Trophoblast cell (in vitro differentiated cells and primary cell): ENCODE measurements at regions not wholly inside any gene's neighbourhood (a gene's known extent, or its start where the extent isn't known, plus 50 kb on each side); places are given as distances from the start of the nearest gene placed in this dataset.

Experiments used
- DNase-seq, 2 donors: peaks; one replicate each; pipeline ENCODE4 v3.0.0-alpha.2; 2016
- H2AFZ ChIP-seq: 2 replicates; pipeline ENCODE4 v1.6.1; 2013; ENCODE audit warnings: low read length, moderate library complexity, mild to moderate bottlenecking; ENCODE audit not compliant: insufficient read depth, poor library complexity
- H2AK5ac ChIP-seq: 2 replicates; pipeline ENCODE4 v1.6.1; 2013; ENCODE audit warnings: mild to moderate bottlenecking, low read length
- H2BK120ac ChIP-seq: 2 replicates; pipeline ENCODE4 v1.6.1; 2013; ENCODE audit warnings: low read length, mild to moderate bottlenecking, moderate library complexity; ENCODE audit not compliant: insufficient read depth, poor library complexity
- H2BK12ac ChIP-seq: 2 replicates; pipeline ENCODE4 v1.6.1; 2013; ENCODE audit warnings: mild to moderate bottlenecking, low read length, moderate library complexity
- H2BK5ac ChIP-seq: 2 replicates; pipeline ENCODE4 v1.6.1; 2013; ENCODE audit warnings: low read length, low read depth, moderate library complexity, mild to moderate bottlenecking; ENCODE audit not compliant: poor library complexity
- H3K14ac ChIP-seq: 2 replicates; pipeline ENCODE4 v1.6.1; 2013; ENCODE audit warnings: mild to moderate bottlenecking, low read length
- H3K18ac ChIP-seq: 2 replicates; pipeline ENCODE4 v1.6.1; 2013; ENCODE audit warnings: mild to moderate bottlenecking, low read length
- H3K23ac ChIP-seq: 2 replicates; pipeline ENCODE4 v1.6.1; 2013; ENCODE audit warnings: low read length
- H3K27ac ChIP-seq: 2 replicates; pipeline ENCODE4 v1.5.1; 2013; ENCODE audit warnings: low read depth, mild to moderate bottlenecking, inconsistent platforms, low read length, moderate library complexity
- H3K27me3 ChIP-seq: 2 replicates; pipeline ENCODE4 v1.6.1; 2013; ENCODE audit warnings: inconsistent platforms, mild to moderate bottlenecking, low read length, moderate library complexity; ENCODE audit not compliant: insufficient read depth
- H3K36me3 ChIP-seq, 2 experiments: 1 replicate in 1 of 2; 2 replicates in 1 of 2; pipeline ENCODE4 v1.6.1; 2013; ENCODE audit warnings: low read length in 2 of 2, mild to moderate bottlenecking in 2 of 2, moderate library complexity in 1 of 2; ENCODE audit not compliant: insufficient read depth in 2 of 2, control insufficient read depth in 1 of 2
- H3K4ac ChIP-seq: 2 replicates; pipeline ENCODE4 v1.6.1; 2013; ENCODE audit warnings: low read depth, mild to moderate bottlenecking, low read length, moderate library complexity
- H3K4me1 ChIP-seq, 2 experiments: 1 replicate in 1 of 2; 2 replicates in 1 of 2; pipeline ENCODE4 v1.6.1; 2013; ENCODE audit warnings: low read length in 2 of 2, mild to moderate bottlenecking in 2 of 2, moderate library complexity in 1 of 2; ENCODE audit not compliant: insufficient read depth in 2 of 2, control insufficient read depth in 1 of 2
- H3K4me2 ChIP-seq: 2 replicates; pipeline ENCODE4 v1.6.1; 2013; ENCODE audit warnings: inconsistent platforms, mild to moderate bottlenecking, low read length, moderate library complexity
- H3K4me3 ChIP-seq: 2 replicates; pipeline ENCODE4 v1.5.1; 2013; ENCODE audit warnings: mild to moderate bottlenecking, low read depth, low read length, inconsistent platforms
- H3K79me1 ChIP-seq: one replicate; pipeline ENCODE4 v1.6.1; 2013; ENCODE audit warnings: low read length
- H3K79me2 ChIP-seq: 2 replicates; pipeline ENCODE4 v1.6.1; 2013; ENCODE audit warnings: low read length, mild to moderate bottlenecking; ENCODE audit not compliant: control insufficient read depth, insufficient read depth, poor library complexity
- H3K9ac ChIP-seq: 2 replicates; pipeline ENCODE4 v1.6.1; 2013; ENCODE audit warnings: mild to moderate bottlenecking, low read length
- H3K9me3 ChIP-seq: 2 replicates; pipeline ENCODE4 v1.6.1; 2013; ENCODE audit warnings: low read depth, mild to moderate bottlenecking, control low read depth, inconsistent platforms, low read length; ENCODE audit not compliant: insufficient read depth
- H4K12ac ChIP-seq: 2 replicates; pipeline ENCODE4 v1.6.1; 2013; ENCODE audit warnings: low read depth, mild to moderate bottlenecking, low read length, moderate library complexity
- H4K8ac ChIP-seq: 2 replicates; pipeline ENCODE4 v1.6.1; 2013; ENCODE audit warnings: low read depth, mild to moderate bottlenecking, low read length, moderate library complexity
- H4K91ac ChIP-seq: one replicate; pipeline ENCODE4 v1.6.1; 2013; ENCODE audit warnings: low read depth, mild to moderate bottlenecking, low read length, moderate library complexity
- WGBS: extraction: QIAGEN DNeasy Blood & Tissue Kit; methylation state at CpG from one replicate; pipeline ENCODE4 v1.1.7; 2013; ENCODE audit warnings: missing lambda C conversion rate; ENCODE audit not compliant: insufficient read length, insufficient coverage; ENCODE audit errors: extremely low coverage; 5-methylcytosine and 5-hydroxymethylcytosine counted together

DNA sequence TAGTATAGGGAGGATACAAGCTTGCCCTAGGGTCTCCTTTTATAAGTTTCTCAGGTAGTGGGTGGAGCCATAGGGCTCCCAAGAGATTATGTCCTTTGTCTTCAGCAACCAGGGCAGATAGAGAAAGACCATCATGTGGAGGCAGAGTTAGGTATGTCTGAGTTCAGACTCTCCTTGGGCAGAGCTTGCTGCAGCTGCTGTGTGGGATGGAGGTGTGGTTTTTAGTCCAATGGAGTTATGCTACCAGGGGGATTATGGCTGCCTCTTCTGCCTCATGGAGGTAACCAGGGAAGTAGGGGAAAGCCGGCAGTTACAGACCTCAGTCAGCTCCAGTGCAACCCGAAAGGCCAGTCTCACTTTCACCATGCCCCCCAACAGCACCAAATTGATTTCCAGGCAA, 220.5 kb downstream of the NECTIN3 start:
- H3K14ac ChIP-seq = no peak overlapping the region
- no peak overlapping the region for H3K4me3 ChIP-seq
- peaks cover 0 to 3% of the 10 kb centered on the region in 2 experiments for H3K4me1 ChIP-seq
- peaks cover 3% of the 10 kb centered on the region for H3K9me3 ChIP-seq
- H2AFZ ChIP-seq = no peak overlapping the region
- H3K79me2 ChIP-seq = no peaks in the 10 kb centered on the region
- no peak overlapping the region for H2BK5ac ChIP-seq
- H4K8ac ChIP-seq = no peak overlapping the region
- no peak overlapping the region for H3K18ac ChIP-seq
- H3K4me2 ChIP-seq = no peak overlapping the region
- H2AK5ac ChIP-seq = no peak overlapping the region
- DNase-seq = no peak
- H4K91ac ChIP-seq = no peak overlapping the region
- H3K27ac ChIP-seq = no peak overlapping the region
- no peak overlapping the region for H3K23ac ChIP-seq
- H2BK12ac ChIP-seq = no peak overlapping the region
- no CpG with 5 or more reads among the region's 2 CpGs for WGBS
- H3K9ac ChIP-seq = no peak overlapping the region
- H3K36me3 ChIP-seq = no peaks in the 10 kb centered on the region
- no peaks in the 10 kb centered on the region for H3K79me1 ChIP-seq
- H4K12ac ChIP-seq = no peak overlapping the region
- H3K4ac ChIP-seq = no peak overlapping the region
- no peaks in the 10 kb centered on the region for H3K27me3 ChIP-seq
- no peak overlapping the region for H2BK120ac ChIP-seq

GRCh38 chr3:111299192-111299615, 227.6 kb downstream of the NECTIN3 start:
- H3K9ac ChIP-seq = no peak overlapping the region
- no peaks in the 10 kb centered on the region for H3K9me3 ChIP-seq
- H2BK5ac ChIP-seq = no peak overlapping the region
- no peaks in the 10 kb centered on the region for H3K79me1 ChIP-seq
- peak overlapping the region; percentile 19 for H2BK120ac ChIP-seq
- no peaks in the 10 kb centered on the region for H3K36me3 ChIP-seq
- no peak overlapping the region for H3K23ac ChIP-seq
- H3K4me1 ChIP-seq = peaks cover 0 to 5% of the 10 kb centered on the region in 2 experiments
- no peak overlapping the region for H3K14ac ChIP-seq
- H3K4me3 ChIP-seq = no peak overlapping the region
- H3K4ac ChIP-seq = no peak overlapping the region
- peak overlapping the region; percentile 76 for H2BK12ac ChIP-seq
- DNase-seq = no peak
- no peak overlapping the region for H4K91ac ChIP-seq
- no peaks in the 10 kb centered on the region for H3K27me3 ChIP-seq
- no peak overlapping the region for H3K27ac ChIP-seq
- H4K12ac ChIP-seq = no peak overlapping the region
- H4K8ac ChIP-seq = peak overlapping the region; percentile 26
- no peak overlapping the region for H3K4me2 ChIP-seq
- WGBS = no CpG with 5 or more reads among the region's 1 CpG
- no peaks in the 10 kb centered on the region for H3K79me2 ChIP-seq
- H2AK5ac ChIP-seq = peak overlapping the region; percentile 44
- H2AFZ ChIP-seq = no peak overlapping the region
- no peak overlapping the region for H3K18ac ChIP-seq

GRCh38 chr3:111301238-111301798, 229.7 kb downstream of the NECTIN3 start:
- no peaks in the 10 kb centered on the region for H3K79me1 ChIP-seq
- no peak overlapping the region for H2BK120ac ChIP-seq
- peaks cover 0 to 5% of the 10 kb centered on the region in 2 experiments for H3K4me1 ChIP-seq
- H4K91ac ChIP-seq = no peak overlapping the region
- H2BK5ac ChIP-seq = no peak overlapping the region
- H3K36me3 ChIP-seq = no peaks in the 10 kb centered on the region
- no peaks in the 10 kb centered on the region for H3K27me3 ChIP-seq
- no peak overlapping the region for H3K27ac ChIP-seq
- H3K23ac ChIP-seq = no peak overlapping the region
- H2BK12ac ChIP-seq = no peak overlapping the region
- H2AK5ac ChIP-seq = no peak overlapping the region
- H3K18ac ChIP-seq = no peak overlapping the region
- no peak overlapping the region for H3K14ac ChIP-seq
- H3K79me2 ChIP-seq = no peaks in the 10 kb centered on the region
- no peak overlapping the region for H3K4me2 ChIP-seq
- H3K9ac ChIP-seq = no peak overlapping the region
- H4K12ac ChIP-seq = no peak overlapping the region
- H2AFZ ChIP-seq = no peak overlapping the region
- no peak overlapping the region for H4K8ac ChIP-seq
- no peak overlapping the region for H3K4ac ChIP-seq
- no peak overlapping the region for H3K4me3 ChIP-seq
- no peak for DNase-seq
- no peaks in the 10 kb centered on the region for H3K9me3 ChIP-seq

DNA sequence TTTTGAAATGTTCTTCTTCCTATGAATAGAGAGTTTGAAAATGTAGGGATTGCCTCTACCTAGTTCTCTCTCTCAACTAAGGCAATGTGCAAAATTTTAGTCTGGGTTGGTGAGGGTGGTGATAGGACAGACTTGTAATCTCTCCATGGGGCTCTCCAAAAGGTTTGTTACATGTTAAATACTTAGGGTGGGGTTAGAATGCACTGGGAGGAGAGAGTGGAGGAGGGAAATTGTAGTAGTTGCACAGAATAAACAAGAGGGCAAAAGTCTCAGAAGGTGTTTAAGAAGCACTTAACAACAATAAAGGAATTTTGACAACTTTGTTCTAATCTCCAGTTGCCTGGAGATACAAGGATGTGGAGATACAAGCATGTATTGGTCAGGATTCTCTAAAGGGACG, 230.4 kb downstream of the NECTIN3 start:
- Histone ChIP-seq H3K4me2 (no peak overlapping the region), H2BK5ac (no peak overlapping the region), H4K91ac (no peak overlapping the region), H3K9me3 (no peaks in the 10 kb centered on the region), H3K9ac (no peak overlapping the region), H3K4me1 (peaks cover 0 to 5% of the 10 kb centered on the region in 2 experiments), H2BK120ac (no peak overlapping the region), H4K12ac (no peak overlapping the region), H3K79me2 (no peaks in the 10 kb centered on the region), H3K27ac (no peak overlapping the region), H4K8ac (no peak overlapping the region), H3K4me3 (no peak overlapping the region), H3K4ac (no peak overlapping the region), H2BK12ac (no peak overlapping the region), H2AFZ (no peak overlapping the region), H2AK5ac (no peak overlapping the region), H3K14ac (no peak overlapping the region), H3K18ac (no peak overlapping the region), H3K23ac (no peak overlapping the region), H3K36me3 (no peaks in the 10 kb centered on the region), H3K27me3 (no peaks in the 10 kb centered on the region), H3K79me1 (no peaks in the 10 kb centered on the region)
- DNase-seq = no peak
- no CpG with 5 or more reads among the region's 1 CpG for WGBS
